GM19023 (cell line): ENCODE measurements at regions not wholly inside any gene's neighbourhood (a gene's known extent, or its start where the extent isn't known, plus 50 kb on each side); places are given as distances from the start of the nearest gene placed in this dataset.

Experiments used
- ATAC-seq: cut with Tn5 transposase; IDR thresholded peaks from one replicate; pipeline ENCODE4 v1.9.1; 2021; ENCODE audit warnings: mild to moderate bottlenecking, moderate library complexity; ENCODE audit not compliant: unreplicated experiment

DNA sequence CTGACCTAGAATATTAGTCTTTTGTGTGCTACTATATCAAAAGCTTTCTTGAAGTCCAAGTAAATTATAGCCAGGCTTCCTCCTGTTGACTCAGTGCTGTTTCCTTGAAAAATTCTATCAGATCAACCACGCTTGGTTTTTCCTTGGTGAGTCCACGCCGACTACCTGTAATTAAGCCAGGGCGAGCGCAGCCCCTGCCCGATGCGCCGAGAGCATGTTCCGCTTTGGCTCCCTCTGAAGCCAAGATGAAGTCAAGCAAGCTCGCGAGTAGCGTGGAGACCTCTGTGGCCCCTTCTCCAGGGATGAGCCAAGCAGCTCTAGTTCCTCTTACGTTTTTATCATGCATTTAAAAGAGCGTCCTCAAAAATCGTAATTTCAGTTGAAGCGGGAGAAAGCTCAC is 641.2 kb downstream of the CDH26 start:
- no peak for ATAC-seq

DNA sequence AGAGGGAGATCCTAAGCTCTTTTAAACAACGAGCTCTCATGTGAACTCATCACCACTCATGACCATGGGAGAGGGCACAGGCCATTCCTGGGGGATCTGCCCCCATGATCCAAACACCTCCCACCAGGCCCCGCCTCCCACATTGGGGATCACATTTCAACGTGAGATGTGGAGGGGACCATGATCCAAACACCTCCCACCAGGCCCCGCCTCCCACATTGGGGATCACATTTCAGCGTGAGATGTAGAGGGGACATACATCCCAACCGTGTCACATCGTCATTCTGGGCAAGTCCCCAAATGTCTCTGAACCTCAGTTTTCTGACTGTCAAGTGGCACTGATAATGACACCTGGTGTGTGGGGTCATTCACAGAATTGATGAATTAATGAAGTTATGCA is 641.8 kb downstream of the CDH26 start:
- no peak for ATAC-seq

DNA sequence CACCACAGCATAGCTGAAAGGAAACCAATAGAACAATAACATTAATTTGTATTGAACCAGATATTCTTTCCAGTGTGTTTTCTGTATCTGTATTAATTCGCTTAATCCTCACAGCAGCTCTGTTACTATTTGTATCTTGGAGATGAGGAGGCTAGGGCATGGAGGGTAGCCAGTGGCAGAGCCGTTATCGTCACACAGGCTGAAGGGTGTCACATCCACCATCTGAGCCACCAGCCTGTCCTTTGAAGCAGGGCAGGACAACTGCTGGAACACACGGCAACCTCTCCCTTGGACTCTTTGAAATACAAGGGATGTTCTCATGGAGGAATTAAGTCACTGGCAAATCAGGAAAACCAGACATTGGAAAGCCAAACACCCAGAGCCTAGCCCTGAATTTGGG is 628.0 kb upstream of the CDH4 start:
- ATAC-seq: no peak

DNA sequence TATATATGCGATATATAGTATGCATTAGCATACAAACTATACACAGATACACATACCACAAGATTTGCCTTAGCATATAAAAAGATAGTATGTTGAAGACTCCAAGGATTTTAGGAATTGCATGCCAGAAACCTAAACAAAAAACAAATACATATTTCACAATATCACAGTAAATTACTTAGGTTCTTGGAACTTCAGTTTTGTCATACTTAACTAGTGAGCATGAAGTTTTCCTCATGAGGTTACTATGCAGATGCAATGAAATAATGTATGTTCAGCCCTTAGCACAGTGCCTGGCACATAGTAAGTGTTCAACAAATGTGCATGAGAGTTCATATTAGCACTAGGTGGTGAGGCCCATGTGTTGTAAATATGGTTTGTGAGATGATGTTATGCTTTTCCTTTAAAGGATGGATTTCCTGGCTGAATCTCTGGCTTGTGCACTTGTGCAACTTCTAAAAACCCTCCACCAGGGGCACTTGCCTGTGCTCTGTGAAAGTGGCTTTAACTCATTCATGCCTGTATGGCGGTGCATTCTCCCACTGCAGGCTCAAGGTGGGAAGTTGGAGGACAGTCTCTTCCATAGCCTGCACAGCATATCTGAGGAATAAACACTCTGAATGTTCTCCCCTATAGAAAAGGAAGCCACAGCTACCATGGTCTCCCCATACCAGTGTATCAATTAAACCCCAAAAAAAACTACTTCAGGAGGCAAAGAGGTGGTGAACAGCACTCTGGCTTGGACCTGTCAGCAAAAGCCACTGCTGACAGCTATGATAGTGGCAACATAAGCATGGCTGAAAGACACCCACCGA is 624.1 kb upstream of the CDH4 start:
- no peak for ATAC-seq

DNA sequence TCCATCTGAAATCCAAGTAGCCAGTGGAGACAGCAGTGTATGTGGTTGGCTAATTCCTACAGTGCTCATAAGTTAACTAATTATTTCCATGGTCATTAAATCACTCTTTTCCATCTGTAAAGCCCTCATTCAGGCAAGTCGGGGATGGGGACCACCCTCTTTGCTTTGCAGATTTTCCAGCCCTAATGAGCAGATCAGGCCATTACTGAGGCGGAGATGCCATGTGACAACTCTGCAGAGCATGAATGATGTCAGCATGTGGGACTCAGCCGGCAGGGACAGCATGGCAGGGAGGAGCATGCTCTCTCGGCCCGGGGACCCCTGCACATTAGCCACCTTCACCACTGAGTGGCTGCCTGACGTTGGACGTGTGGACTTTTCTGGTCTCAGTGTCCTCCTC is 623.3 kb upstream of the CDH4 start:
- ATAC-seq: no peak

DNA sequence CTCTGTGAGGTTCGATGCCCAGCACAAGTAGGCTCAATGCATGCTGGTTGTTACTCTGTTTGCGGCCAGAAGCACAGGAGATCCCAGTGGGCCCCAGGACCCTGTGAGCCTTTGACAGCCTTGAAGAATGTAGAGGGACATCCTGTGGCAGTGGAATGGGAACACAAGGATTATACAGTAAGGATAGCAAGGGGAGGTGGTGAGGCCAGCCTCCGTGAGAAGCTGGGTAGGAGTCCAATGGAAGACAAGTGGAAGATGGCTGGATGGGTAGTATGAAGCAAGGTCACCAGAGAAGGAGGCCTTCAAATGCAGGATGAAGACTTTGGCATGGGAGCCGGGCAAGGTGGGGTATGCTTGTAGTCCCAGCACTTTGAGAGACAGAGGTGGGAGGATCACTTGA is 622.9 kb upstream of the CDH4 start:
- ATAC-seq: no peak

DNA sequence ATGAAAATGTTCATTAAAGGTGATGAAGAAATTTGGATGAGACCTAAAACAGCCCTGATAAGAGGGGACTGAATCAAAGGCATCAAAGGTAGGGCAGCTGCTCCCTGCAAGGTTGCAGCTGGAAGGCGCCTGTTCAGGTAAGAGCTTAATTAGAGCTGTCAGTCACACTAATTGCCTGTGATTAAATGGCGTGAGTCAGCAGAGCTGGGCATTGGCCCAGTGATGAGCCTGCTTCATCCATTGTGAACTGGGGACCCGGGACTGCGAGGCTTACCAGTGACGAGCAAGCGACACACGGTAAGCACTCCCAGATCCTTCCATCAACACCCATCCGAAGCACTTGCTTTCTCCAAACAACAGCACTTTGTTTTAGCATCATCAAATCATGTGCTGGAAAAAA is 621.5 kb upstream of the CDH4 start:
- no peak for ATAC-seq

DNA sequence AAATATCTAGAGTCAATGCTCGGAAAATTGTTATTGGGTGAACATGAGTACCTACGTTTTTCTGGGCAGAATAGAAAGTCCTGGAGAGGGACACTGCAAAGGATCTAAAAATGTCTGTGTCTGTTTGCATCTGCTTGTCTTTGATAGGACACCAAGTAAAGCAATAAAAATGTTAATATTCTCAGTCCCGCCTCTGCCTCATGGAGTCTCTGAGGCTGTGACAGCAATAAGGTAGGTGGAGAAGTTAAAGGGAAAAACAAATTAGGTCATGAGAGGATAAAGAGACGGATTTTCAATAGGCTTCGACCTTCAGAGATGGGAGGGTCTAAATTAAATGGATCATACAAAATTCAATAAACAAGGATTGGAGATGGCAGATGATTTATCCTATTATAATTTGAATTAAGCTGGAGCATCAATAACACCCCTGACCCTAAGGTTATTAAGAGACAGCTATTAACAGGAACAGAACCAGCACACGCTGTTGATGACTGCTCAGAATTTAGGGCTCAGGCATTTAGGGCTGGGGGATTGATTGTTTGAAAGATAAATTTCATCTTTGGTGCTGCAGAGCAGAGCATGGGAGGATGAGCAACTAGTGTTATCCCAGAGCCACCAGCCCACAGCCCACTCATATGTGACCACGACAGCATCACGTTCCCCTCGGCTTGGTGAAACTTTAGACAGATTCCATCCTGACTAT is 620.3 kb upstream of the CDH4 start:
- ATAC-seq: no peak

DNA sequence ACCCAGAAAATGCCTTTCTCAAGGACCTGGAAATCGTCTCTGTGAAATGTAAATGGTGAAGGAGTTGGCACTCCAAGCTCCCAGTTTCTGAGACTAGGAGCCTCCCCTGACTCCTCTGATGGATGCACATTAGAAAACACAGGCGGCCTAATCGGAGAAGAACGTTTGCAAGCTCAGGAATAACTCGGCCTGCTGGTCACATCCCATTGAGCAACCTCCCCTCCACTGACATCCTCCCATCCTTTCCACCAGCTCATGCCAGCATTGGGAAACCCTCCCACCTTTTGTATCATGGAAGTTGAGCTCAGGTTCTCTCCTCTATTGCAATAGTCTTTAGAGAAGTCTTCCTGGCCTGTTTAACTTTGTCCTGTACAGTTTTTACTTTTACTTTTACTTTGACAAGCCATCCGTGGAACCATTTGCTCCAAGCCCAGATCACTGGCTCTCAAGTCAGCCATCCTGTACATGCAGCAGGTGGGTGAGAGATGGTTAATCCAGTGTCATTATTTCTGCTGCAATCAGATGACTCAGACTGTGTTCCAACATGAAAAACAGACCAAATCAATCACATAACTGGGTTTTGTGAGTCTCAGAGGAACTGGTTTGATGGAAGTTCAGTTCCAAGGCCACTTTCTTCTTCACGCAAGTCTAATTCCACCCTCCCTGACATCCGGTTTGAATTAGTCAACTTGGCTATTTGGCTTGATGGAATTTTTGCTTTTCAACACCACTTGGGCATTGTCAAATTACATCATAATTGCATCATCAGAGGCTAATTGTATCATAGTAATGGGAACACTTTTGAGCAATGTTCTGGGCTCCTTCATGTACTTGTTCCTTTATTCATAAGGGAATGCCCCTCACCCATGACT is 619.4 kb upstream of the CDH4 start:
- ATAC-seq: no peak

DNA sequence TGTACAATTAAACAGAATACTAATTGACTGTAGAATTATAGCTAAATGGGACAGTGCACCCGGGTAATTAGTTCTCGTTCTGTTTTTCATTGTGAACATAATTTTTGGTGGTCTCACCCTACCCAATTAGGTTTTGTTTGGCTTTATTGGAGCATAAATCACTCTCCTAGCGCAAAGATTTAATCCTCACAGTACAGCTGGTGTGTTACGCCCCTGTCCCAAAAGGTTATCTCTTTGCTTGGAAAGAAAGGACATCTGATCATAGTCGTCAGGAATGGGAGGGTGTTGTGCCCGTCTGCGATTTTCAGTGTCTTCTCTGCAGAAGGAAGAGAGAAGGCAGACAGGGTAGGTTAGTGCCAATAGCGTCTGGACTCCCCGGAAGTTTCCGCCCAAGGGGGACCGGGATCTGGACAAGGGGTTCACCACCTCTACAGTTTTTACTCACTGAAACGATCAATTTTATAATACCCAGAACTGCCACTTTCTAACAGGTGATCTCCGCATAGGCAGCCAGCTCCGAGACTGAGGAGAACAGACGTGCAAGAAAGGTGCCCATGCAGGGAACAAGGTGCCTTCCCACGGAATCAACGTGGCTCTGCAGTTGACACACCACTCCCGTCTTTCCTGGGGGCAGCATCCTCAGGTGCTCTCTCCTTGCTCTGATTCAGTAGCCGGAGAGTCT is 617.4 kb upstream of the CDH4 start:
- ATAC-seq: no peak

DNA sequence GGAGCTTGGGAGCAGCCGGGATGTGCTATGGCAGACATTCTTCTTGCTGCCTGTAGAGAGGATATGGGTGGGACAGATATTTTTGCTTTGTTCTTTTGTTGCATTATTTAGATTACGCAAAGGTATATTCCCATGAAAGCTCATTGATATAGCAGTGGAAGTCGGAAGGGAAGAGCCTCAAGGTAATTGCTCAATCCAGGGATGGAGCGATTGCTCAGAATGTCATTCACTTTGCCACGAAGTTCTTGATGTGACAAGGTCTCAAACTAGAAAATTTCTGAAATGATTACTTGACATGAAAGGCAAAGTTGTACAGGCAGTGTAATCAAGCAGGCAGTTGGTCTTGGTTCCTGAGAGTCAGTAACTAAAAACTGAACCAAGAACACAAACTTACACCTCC is 615.6 kb upstream of the CDH4 start:
- ATAC-seq: no peak

DNA sequence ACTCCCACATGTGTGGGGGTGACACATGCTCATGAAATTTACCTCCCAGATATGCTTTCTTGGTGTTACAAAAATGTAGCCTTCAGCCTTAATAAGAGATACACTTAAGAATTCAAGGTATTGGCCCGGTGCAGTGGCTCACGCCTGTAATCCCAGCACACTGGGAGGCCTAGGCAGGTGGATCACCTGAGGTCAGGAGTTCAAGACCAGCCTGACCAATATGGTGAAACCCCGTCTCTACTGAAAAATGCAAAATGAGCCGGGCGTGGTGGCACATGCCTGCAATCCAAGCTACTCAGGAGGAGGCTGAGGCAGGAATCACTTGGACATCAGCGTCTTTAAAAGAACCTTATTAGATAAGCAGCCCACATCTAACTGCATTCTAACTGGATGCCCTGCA is 614.3 kb upstream of the CDH4 start:
- no peak for ATAC-seq

DNA sequence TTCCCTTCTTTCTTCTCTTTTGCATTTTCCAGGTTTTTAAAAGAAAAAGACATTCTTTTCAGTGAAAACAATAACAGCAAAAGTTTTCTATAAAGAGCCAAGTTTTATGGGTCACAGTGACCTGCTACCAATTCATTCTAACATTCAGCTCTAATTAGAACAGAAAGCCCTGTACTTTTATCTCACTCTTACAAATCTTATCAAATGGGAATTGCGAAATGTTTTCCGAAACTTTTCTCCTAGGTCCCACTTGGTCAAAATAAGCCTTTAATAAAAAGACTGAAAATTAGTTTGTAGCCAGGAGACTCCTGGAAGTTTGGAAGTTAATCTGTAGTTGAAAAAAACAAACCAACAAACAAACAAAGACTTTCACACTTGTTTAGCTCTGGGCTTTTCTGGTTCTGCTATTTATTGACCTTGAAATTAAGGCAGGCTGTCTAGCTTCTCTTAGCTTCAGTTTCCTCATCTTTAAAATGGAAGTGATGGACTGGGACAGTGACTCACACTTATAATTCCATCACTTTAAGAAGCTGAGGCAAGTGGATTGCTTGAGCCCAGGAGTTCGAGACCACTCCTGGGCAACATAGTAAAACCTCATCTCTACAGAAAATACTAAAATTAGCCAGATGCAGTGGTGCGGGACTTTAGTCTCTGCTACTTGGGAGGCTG is 613.5 kb upstream of the CDH4 start:
- no peak for ATAC-seq

DNA sequence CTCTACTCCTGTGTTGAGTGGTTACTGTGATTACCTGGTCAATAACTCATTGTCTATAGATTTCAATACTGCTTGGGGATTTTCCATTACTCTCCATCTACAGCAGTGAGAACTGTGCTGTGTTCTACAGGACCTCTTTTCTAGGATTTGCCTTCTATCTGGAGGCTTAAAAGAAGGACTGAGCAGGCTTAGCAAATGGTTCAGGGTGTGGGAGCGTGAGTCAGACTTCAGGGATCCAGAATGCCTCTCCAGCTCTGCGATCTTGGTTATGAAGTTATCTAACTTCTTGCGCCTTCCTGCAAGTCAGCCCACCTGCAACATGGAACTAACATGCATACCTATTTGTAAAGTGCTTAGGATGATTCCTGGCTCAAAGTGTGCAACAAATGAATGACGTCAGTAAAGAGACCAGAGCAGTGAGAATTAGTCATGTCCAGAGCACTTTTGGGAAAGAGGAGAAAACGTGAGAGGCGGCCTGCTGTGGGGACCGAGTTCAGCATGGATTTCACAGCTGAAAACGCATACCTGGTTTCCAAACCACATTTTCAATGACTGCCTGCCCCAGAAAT is 610.1 kb upstream of the CDH4 start:
- ATAC-seq: no peak

DNA sequence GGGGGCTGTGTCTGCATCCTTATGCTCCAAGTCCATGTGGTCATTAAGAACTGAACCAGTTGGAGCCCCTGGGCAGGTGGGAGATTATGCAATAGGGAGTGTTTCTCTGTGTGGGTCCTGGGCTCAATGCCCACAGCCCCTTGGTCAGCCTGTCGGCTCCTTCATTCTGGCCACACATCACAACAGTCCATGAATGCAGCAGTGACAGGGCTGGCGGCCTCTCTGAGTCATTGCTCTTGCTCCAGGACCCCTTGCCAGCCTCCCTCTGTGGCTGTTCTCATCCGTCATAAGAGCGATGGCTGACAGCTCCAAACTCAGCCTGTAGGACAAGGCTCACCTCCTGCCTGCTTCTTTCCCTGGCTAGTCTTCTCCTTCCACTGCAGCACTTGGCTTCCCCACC is 609.5 kb upstream of the CDH4 start:
- ATAC-seq: no peak

DNA sequence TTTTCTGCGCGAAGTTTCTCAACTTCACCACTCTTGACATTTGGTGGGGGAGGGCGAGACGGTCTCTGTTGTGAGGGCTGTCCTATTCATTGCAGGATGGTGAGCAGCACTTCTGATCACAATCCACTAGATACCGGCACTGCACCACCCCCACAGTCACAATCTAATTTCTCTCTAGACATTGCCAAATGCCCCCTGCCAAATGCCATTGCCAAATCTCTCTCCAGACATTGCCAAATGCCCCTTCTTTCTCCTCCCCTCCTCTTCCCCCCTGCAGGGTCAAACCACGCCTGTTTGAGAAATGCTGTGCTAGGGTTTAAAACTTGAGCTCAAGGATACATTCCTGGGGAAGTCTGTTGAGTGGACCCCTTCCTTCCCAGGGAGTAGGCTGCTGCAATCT is 603.5 kb upstream of the CDH4 start:
- ATAC-seq: no peak

DNA sequence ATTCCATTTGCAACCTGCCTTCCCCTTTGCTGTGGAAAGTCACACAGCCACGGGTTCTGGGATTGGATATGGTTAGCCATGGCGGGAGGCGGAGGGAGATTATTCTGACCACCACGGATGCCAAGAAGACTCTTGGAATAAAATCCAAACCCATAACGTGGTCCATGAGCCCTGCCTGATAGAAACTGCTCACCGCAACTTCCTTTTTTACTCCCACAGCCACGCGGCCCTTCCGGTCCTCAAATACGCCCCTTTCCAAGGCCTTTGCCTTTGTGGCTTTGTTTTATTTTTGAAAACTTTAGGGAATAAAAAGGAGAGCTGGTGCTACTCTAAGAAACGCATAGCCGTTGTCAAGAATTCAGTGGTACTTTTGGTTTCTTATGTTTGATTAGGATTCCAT is 602.5 kb upstream of the CDH4 start:
- ATAC-seq: no peak

DNA sequence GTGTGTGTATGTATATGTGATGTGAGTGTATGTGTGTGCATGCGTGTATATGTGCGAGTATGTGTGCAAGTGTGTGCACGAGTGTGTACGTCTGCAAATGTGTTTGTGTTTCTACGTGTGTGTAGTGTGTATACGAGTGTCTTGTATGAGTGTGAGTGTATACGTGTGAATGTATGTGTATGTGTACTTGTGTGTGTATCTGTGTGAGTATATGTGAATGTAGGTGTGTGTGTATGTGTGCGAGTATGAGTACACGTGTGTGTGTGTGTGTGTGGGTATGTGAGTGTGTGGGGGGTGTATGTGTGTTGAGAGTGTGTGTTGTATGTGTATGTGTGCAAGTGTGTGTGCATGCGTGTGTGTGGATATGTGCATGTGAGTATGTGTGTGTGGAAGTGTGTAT is 602.0 kb upstream of the CDH4 start:
- ATAC-seq: no peak

DNA sequence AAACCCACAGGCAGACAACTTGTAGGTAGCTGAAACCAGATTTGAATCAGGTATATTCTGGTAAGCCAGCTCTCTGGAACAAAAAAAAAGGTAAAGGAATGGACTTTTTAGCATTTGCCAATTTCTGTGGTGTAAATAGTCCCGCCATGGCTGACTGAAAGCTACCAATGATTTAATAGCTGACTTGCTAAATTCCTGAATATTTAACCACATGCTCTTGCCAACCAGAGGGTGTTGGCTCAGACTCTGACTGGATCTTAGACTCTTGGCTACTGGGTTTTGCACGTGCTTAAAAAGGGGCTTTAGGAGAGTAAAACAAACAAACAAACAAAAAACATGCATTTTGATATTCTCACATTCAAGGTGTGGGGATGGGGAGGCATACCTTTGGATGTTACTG is 600.0 kb upstream of the CDH4 start:
- no peak for ATAC-seq

DNA sequence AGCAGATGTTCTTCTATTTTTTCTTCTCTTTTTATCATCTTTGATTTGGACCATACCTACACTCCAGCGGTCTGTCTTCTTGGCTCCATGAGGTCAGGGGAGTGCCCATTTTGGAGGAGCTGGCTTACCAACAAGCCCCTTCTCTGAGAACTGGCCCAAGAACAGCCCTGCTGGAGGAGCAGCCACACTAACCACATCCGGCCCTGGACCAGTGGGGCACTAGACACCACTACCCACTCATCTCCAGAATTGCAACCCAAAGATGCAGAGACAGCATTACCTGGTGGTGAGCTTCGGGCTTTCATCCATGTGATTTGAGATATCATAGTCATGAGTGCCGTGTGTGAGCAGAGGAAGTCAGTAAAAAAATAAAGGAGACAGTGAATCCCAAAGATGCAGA is 599.4 kb upstream of the CDH4 start:
- ATAC-seq: no peak
